ENCODE measurements at regions not wholly inside any gene's neighbourhood (a gene's known extent, or its start where the extent isn't known, plus 50 kb on each side); places are given as distances from the start of the nearest gene placed in this dataset.
"Not testable (repeated sequence)": the region's sequence is repeated elsewhere in the genome, so short reads cannot be mapped to it uniquely, and the experiment has no call there.

- Histone ChIP-seq H3K9me3 (replicated peaks; ENCODE audit: low read length) (no peaks in the 10 kb centered on the region), H3K9ac (ENCODE audit: low read depth, low read length) (no peak overlapping the region), H3K4me1 (ENCODE audit: control insufficient read depth, insufficient read depth, low read length) (no peaks in the 10 kb centered on the region), H3K4me3 (ENCODE audit: low read length) (no peak overlapping the region), H3K4me2 (ENCODE audit: low read length) (no peak overlapping the region), H3K36me3 (ENCODE audit: insufficient read depth, low read length) (no peaks in the 10 kb centered on the region), H3K27me3 (ENCODE audit: control insufficient read depth, insufficient read depth, low read length) (peaks cover 77% of the 10 kb centered on the region)
These were observed 418.5 kb downstream of the MIAT start for GRCh38 chr22:27075891-27076290.

GRCh38 chr22:27078064-27078463 is 420.7 kb downstream of the MIAT start:
- not testable (repeated sequence) for H3K4me2 ChIP-seq (ENCODE audit: low read length)
- peaks cover 80% of the 10 kb centered on the region for H3K27me3 ChIP-seq (ENCODE audit: control insufficient read depth, insufficient read depth, low read length)

GRCh38 chr22:27080036-27080578 is 422.7 kb downstream of the MIAT start:
- Histone ChIP-seq H3K9ac (ENCODE audit: low read depth, low read length) (no peak overlapping the region), H3K27me3 (ENCODE audit: control insufficient read depth, insufficient read depth, low read length) (peaks cover 78% of the 10 kb centered on the region), H3K36me3 (ENCODE audit: insufficient read depth, low read length) (no peaks in the 10 kb centered on the region), H3K4me2 (ENCODE audit: low read length) (no peak overlapping the region), H3K4me1 (ENCODE audit: control insufficient read depth, insufficient read depth, low read length) (no peaks in the 10 kb centered on the region), H3K4me3 (ENCODE audit: low read length) (no peak overlapping the region), H3K9me3 (replicated peaks; ENCODE audit: low read length) (no peaks in the 10 kb centered on the region)

More at GRCh38 chr22:27078064-27078463, 420.7 kb downstream of the MIAT start:
- H3K4me1 ChIP-seq (ENCODE audit: control insufficient read depth, insufficient read depth, low read length); H3K9me3 ChIP-seq (replicated peaks; ENCODE audit: low read length); H3K9ac ChIP-seq (ENCODE audit: low read depth, low read length); H3K4me3 ChIP-seq (ENCODE audit: low read length); H3K36me3 ChIP-seq (ENCODE audit: insufficient read depth, low read length): not testable (repeated sequence)

- Histone ChIP-seq H3K4me1 (ENCODE audit: control insufficient read depth, insufficient read depth, low read length) (no peaks in the 10 kb centered on the region), H3K36me3 (ENCODE audit: insufficient read depth, low read length) (no peaks in the 10 kb centered on the region), H3K9ac (ENCODE audit: low read depth, low read length) (no peak overlapping the region), H3K4me3 (ENCODE audit: low read length) (no peak overlapping the region), H3K27me3 (ENCODE audit: control insufficient read depth, insufficient read depth, low read length) (peaks cover 78% of the 10 kb centered on the region), H3K4me2 (ENCODE audit: low read length) (no peak overlapping the region), H3K9me3 (replicated peaks; ENCODE audit: low read length) (no peaks in the 10 kb centered on the region)
These were observed 423.5 kb downstream of the MIAT start for GRCh38 chr22:27080863-27081262.

- Histone ChIP-seq H3K27me3 (ENCODE audit: control insufficient read depth, insufficient read depth, low read length) (peaks cover 77% of the 10 kb centered on the region), H3K4me1 (ENCODE audit: control insufficient read depth, insufficient read depth, low read length) (no peaks in the 10 kb centered on the region), H3K4me3 (ENCODE audit: low read length) (no peak overlapping the region), H3K9ac (ENCODE audit: low read depth, low read length) (no peak overlapping the region), H3K9me3 (replicated peaks; ENCODE audit: low read length) (peaks cover 3% of the 10 kb centered on the region), H3K36me3 (ENCODE audit: insufficient read depth, low read length) (no peaks in the 10 kb centered on the region), H3K4me2 (ENCODE audit: low read length) (no peak overlapping the region)
These were observed 426.2 kb downstream of the MIAT start for GRCh38 chr22:27083610-27084009.

GRCh38 chr22:27084130-27084529 is 426.7 kb downstream of the MIAT start:
- Histone ChIP-seq H3K9me3 (replicated peaks; ENCODE audit: low read length) (peaks cover 6% of the 10 kb centered on the region), H3K4me2 (ENCODE audit: low read length) (no peak overlapping the region), H3K4me3 (ENCODE audit: low read length) (no peak overlapping the region), H3K4me1 (ENCODE audit: control insufficient read depth, insufficient read depth, low read length) (no peaks in the 10 kb centered on the region), H3K36me3 (ENCODE audit: insufficient read depth, low read length) (no peaks in the 10 kb centered on the region), H3K27me3 (ENCODE audit: control insufficient read depth, insufficient read depth, low read length) (peaks cover 78% of the 10 kb centered on the region), H3K9ac (ENCODE audit: low read depth, low read length) (no peak overlapping the region)

- H3K4me2 ChIP-seq (ENCODE audit: low read length) = no peak overlapping the region
- H3K4me1 ChIP-seq (ENCODE audit: control insufficient read depth, insufficient read depth, low read length) = no peaks in the 10 kb centered on the region
- peaks cover 81% of the 10 kb centered on the region for H3K27me3 ChIP-seq (ENCODE audit: control insufficient read depth, insufficient read depth, low read length)
- no peaks in the 10 kb centered on the region for H3K36me3 ChIP-seq (ENCODE audit: insufficient read depth, low read length)
- peaks cover 6% of the 10 kb centered on the region for H3K9me3 ChIP-seq (replicated peaks; ENCODE audit: low read length)
- H3K9ac ChIP-seq (ENCODE audit: low read depth, low read length) = no peak overlapping the region
- no peak overlapping the region for H3K4me3 ChIP-seq (ENCODE audit: low read length)
These were observed 429.0 kb downstream of the MIAT start for GRCh38 chr22:27086080-27087044.

- Histone ChIP-seq H3K4me3 (ENCODE audit: low read length) (no peak overlapping the region), H3K36me3 (ENCODE audit: insufficient read depth, low read length) (no peaks in the 10 kb centered on the region), H3K9ac (ENCODE audit: low read depth, low read length) (no peak overlapping the region), H3K27me3 (ENCODE audit: control insufficient read depth, insufficient read depth, low read length) (peaks cover 80% of the 10 kb centered on the region), H3K9me3 (replicated peaks; ENCODE audit: low read length) (peaks cover 6% of the 10 kb centered on the region), H3K4me2 (ENCODE audit: low read length) (no peak overlapping the region), H3K4me1 (ENCODE audit: control insufficient read depth, insufficient read depth, low read length) (no peaks in the 10 kb centered on the region)
These were observed 429.7 kb downstream of the MIAT start for GRCh38 chr22:27087051-27087450.

- Histone ChIP-seq H3K9me3 (replicated peaks; ENCODE audit: low read length) (peaks cover 6% of the 10 kb centered on the region), H3K4me1 (ENCODE audit: control insufficient read depth, insufficient read depth, low read length) (no peaks in the 10 kb centered on the region), H3K27me3 (ENCODE audit: control insufficient read depth, insufficient read depth, low read length) (peaks cover 78% of the 10 kb centered on the region), H3K9ac (ENCODE audit: low read depth, low read length) (no peak overlapping the region), H3K4me2 (ENCODE audit: low read length) (no peak overlapping the region), H3K36me3 (ENCODE audit: insufficient read depth, low read length) (no peaks in the 10 kb centered on the region), H3K4me3 (ENCODE audit: low read length) (no peak overlapping the region)
These were observed 430.6 kb downstream of the MIAT start for GRCh38 chr22:27088026-27088425.

GRCh38 chr22:27089264-27089663 is 431.9 kb downstream of the MIAT start:
- Histone ChIP-seq H3K27me3 (ENCODE audit: control insufficient read depth, insufficient read depth, low read length) (peaks cover 77% of the 10 kb centered on the region), H3K4me3 (ENCODE audit: low read length) (no peak overlapping the region), H3K4me1 (ENCODE audit: control insufficient read depth, insufficient read depth, low read length) (no peaks in the 10 kb centered on the region), H3K4me2 (ENCODE audit: low read length) (no peak overlapping the region), H3K9me3 (replicated peaks; ENCODE audit: low read length) (peaks cover 6% of the 10 kb centered on the region), H3K9ac (ENCODE audit: low read depth, low read length) (no peak overlapping the region), H3K36me3 (ENCODE audit: insufficient read depth, low read length) (no peaks in the 10 kb centered on the region)

- Histone ChIP-seq H3K9ac (ENCODE audit: low read depth, low read length) (no peak overlapping the region), H3K36me3 (ENCODE audit: insufficient read depth, low read length) (no peaks in the 10 kb centered on the region), H3K27me3 (ENCODE audit: control insufficient read depth, insufficient read depth, low read length) (peaks cover 80% of the 10 kb centered on the region), H3K4me3 (ENCODE audit: low read length) (no peak overlapping the region), H3K4me1 (ENCODE audit: control insufficient read depth, insufficient read depth, low read length) (no peaks in the 10 kb centered on the region), H3K9me3 (replicated peaks; ENCODE audit: low read length) (peaks cover 6% of the 10 kb centered on the region), H3K4me2 (ENCODE audit: low read length) (no peak overlapping the region)
These were observed 433.2 kb downstream of the MIAT start for GRCh38 chr22:27090611-27091011.

- H3K27me3 ChIP-seq (ENCODE audit: control insufficient read depth, insufficient read depth, low read length) = peaks cover 86% of the 10 kb centered on the region
- H3K4me1 ChIP-seq (ENCODE audit: control insufficient read depth, insufficient read depth, low read length) = no peaks in the 10 kb centered on the region
- H3K9me3 ChIP-seq (replicated peaks; ENCODE audit: low read length) = peaks cover 5% of the 10 kb centered on the region
- H3K36me3 ChIP-seq (ENCODE audit: insufficient read depth, low read length) = no peaks in the 10 kb centered on the region
- H3K4me3 ChIP-seq (ENCODE audit: low read length) = no peak overlapping the region
- H3K4me2 ChIP-seq (ENCODE audit: low read length) = no peak overlapping the region
- no peak overlapping the region for H3K9ac ChIP-seq (ENCODE audit: low read depth, low read length)
These were observed 436.0 kb downstream of the MIAT start for GRCh38 chr22:27093422-27093821.

Measured in skeletal muscle satellite cell (primary cell).